ENCODE measurements at regions not wholly inside any gene's neighbourhood (a gene's known extent, or its start where the extent isn't known, plus 50 kb on each side); places are given as distances from the start of the nearest gene placed in this dataset.

DNA sequence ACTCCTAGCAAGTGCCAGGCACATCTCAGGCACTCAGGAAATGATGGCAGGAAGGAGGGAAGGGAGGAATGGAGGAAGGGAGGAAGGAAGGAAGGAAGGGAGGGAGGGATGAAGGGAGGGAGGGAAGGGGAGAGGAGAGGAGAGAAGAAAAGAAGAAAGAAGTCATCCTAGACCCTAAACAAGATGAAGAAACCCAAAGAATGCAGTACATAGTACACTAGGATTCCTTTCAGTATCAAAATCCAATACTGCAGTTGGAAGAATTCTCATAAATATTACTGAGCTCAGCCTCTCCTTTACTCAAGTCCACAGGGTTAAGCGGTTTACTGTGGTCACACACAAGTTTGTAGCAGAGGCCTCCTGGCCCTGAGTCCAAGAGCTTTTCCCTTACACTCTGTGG, 155.7 kb upstream of the ETAA1 start:
- no peak for DNase-seq (ENCODE audit: low spot score)

DNA sequence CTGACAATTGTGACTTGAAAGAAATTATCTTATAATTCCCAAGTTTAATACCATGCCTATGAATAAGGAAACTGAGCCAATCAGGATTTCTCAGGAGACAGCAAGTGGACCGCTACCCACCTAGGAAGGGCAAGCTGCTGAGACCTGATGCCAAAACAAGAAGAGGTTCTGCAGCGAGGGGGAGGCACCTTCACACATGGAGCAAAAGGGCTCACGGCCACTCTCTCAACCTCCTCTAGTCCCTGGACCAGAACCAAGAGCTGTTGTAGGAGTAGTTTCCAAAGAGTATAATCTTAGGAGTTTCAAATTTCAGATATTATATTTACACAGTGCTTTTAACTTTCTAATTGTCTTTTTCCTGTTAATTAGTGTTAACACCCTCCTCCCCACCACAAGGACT, 154.7 kb upstream of the ETAA1 start:
- no peak for DNase-seq (ENCODE audit: low spot score)

DNA sequence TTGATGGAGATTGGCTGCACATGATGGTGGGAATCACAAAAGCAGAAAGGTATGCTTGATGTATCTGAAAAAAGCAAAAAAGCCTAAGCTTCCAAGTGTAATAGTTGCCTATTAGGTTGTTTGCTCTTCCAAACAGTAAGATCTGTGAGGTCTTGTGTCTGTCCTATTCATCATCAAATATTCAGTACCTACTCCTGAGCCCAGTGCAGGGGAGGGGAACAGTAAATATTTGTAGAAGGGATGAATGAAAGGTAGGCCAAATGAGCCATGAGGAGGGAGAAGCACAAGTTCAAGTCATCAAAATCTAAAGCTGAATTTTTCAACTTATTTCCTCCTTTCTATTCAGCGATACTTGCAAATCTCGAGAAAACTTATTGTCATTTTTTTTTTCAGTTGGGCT, 153.2 kb upstream of the ETAA1 start:
- no peak for DNase-seq (ENCODE audit: low spot score)

DNA sequence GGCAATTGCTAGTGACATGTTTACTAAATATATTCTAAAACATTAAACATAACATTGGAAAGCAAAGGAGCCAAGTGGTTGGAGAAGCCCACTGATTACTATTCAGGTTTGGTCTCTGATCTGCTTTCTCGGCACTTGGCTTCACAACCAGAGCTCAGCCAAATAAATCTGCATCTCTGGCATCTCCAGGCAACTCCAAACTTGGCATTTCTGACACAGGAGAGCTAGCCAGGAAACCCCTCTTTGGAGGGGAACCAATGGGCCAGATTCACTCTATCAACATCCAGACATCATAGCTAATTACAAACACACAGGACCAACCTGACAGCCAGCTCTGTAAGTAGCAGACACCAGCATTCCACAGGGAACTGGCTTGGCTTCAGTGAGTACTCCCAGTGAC, 150.3 kb upstream of the ETAA1 start:
- DNase-seq (ENCODE audit: low spot score) = no peak

DNA sequence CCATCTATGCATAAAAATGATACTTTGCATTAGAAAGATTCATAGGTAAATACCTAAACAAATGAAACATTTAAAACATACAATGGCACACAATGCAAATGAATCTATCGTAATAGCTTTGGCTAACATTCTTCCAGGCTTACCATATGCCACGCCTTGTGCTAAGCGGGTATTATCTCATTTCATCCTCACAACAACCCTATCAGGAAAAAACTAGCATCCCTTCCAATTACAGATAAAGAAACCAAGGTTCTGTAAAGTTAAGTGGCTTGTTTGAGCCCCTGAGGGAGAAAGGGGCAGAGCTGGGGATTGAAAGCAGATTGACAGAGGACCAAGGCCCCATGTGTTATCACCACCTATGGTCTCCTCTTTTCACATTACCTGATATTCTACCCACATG, 145.4 kb upstream of the ETAA1 start:
- DNase-seq (ENCODE audit: low spot score) = no peak

DNA sequence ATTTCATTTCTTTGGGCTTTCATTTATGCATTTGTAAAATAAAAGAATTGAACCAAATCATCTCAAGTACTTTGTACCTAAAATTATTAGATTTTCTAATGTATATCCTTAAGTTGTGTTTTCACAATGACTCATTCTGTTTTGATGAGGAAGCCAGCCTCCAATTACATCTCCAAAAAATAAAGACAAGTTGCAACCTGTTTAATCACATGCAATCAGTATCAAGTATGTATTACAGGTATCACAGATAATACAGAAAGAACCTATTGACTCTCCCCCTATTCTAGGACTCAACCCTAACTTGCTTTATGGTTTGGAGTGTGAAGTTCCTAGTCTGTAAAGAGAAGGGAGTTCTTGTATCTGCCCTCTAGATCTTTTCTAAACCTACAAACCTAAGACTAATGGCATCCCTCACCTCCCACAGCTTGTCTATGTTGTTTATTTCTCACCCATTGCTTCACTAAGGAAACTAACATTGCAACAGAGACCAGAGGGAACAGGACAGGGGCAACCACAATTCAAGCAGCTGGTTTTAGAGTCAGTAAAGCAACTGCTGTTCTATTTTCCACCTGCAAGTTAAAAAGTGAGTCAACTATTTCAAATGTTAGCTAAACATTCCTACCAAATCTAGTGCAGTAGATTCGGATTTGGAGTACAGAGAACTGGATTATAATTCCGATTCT, 141.1 kb upstream of the ETAA1 start:
- DNase-seq (ENCODE audit: low spot score) = no peak

DNA sequence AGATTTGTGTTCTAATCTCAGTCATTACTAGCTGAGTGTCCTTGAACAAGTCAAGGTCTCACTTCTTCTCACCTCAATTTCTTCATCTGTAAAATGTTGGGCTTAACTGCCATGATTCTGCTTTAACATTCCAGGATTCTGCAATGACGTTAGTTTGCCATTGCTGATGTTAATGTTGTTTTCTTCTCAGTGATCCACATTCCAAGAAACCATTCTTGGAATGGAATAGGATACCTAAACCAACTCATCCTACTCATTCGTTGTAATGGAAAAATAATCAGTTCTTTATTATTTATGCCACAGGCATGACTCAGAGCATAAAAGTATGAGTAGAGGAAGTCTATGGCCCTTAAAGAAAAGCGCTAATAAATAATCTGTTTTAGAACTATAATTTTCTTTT, 140.2 kb upstream of the ETAA1 start:
- no peak for DNase-seq (ENCODE audit: low spot score)

DNA sequence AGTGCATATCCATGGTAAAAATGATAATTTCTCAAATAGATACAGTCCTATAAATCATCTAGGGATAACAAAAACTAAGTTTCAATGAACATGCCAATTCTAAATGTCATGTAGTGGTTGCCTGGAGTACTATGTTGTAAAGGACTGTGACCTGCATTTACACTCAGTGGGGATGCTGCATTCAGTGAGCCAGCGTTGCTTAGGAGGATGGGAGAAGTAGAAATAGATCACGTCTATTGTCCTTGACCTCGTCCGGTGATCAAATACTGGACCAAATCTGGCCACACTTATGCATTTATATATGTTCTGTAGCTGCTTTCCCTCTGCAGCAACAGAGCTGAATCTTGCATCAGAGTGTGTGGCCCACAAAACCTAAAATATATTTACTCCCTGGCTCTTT, 139.0 kb upstream of the ETAA1 start:
- no peak for DNase-seq (ENCODE audit: low spot score)

DNA sequence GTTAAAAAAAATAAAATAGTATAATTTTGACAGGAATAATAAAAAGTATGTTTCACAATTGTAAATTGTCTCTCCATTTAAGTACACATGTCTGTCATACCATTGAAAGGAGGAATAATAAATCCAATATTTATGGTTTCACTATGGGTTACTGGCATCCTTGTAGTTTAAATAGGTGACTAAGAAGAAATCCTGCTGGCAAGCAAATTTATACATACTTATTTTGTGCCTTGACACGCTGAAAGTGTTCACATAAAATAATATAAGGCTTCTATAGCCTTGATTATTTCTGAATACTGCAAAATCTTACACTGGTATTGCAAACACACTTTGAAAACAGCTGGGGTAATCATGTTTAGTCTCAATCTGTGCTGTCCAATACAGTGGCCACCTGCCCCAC, 138.3 kb upstream of the ETAA1 start:
- DNase-seq (ENCODE audit: low spot score) = no peak

DNA sequence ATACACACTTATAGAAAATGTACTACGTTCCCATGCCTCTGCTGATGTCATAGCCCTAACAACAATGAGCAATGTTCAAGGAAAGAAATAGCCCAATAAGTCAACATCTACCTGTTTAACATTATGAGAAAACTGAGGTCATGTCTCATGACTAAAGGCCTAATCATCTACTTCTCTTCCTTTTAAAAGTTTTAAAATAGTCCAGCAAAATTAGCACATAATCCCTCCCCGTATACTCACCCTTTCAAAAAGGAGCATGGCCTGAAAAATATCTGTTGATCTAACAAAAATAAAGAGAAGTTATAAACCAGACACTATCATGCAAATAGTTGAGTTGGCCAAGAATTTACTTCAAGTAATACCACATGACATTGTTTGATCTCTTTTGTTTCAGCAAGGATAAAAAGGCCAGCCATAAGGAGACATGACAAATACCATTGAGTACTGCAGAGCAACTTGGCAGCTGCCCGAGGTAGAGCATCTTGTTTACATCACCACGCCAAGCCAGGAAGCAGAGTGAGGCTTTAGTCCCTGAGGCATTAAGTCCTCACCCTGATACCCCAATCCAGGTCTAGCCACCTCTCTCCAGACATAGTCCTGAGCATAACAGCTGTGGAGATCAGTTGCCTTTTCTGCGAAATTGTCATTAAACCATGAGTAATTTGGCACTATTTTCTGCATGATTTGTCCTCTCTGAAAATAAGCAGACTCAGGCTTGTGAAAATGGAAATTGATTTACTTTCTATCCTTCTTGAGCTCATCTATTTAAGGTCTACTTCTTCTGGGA, 137.4 kb upstream of the ETAA1 start:
- DNase-seq (ENCODE audit: low spot score) = no peak

DNA sequence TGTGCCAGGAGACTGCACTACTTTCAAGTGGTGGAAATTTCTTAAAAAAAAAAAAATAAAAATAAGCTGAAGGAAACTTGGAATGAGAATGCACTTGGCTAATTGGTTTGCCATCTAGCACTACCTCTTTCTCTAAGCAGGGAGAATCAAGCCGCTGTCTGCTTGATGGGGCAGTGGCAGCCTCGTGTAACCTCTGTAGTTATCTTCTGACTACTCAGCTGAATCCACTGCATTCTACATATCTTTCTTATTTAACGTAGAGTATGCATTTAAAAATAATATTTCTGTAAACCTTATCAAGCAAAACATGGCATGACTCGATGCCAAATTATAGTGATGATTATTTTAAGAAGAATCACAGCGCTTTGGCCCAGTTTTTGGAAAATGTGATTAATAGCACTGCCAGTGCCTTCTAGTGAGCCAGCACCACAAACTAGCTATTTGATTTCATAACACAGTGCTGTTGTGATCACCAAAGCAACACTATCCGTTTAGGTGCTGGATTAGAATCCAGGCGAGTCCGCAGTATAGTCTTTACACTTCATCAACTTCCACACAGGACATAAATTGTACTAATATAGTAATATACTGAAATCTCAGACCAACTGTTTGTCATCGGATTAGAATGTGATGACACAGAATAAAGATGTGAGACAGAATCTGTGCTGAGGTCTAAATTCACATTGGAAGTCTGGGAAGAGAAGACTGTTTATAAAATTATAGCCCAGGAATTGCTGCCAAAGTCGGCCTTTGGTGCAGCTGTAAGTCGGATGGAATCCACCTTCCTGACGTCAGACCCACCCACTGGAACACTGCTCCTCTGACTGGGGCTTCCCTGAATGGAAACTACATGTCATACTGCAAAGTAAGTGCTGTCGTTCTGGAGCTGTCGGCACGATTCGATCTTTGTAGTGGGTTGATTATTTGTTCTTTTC, 136.5 kb upstream of the ETAA1 start:
- no peak for DNase-seq (ENCODE audit: low spot score)

DNA sequence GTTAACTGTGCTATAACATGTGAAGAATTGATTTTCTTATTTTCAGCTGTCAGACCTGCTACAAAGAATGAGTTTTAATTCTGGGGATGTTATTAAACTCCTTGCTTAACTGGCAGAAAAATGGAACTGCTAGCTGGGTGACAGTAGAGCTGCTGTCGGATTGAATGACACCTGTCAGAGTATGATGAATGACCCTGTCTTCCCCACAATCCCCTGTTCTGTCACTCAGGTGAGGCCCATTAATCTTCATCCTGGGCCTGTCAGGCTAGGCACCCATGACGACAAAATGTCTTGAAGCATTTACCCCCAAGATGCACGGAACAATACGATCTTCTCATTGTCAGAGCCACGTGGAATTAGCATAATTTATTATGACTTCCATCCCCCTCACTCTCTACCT, 129.9 kb upstream of the ETAA1 start:
- DNase-seq (ENCODE audit: low spot score) = no peak

DNA sequence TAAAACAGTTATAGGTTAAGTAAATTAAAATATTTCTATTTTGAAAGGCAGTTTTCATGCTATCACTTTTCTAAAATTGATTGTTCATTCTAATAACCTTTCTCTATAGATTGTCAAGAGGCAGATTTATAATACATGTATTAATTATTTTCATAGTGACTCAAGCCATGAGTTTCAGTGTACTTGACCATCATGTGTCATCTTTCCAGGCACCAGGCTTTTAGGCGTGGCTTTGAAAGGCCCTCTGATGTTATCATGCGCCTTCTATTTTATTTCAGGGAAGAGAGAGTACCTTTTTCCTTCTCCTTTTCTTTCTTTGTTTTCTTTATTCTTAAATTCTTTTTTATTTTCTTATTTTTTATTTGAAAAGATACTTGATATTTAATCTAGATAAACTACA, 128.3 kb upstream of the ETAA1 start:
- no peak for DNase-seq (ENCODE audit: low spot score)

DNA sequence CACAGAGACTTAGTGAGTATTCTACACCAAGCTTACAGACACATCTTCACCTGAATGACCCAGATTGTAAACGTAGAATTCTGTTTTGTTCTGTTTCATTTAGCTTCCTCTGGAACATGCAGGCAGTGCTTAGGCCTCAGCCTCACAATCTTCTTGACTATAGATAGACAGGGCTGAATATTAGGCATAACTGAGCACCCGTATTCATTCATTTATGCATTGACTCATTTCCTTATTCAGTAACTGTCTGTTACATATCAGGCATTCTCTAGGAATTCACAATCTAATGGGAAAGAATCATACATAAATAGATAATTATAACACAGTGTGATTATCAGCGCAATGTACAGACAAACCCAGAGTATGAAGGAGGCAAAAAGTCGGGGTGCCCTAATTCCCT, 124.9 kb upstream of the ETAA1 start:
- DNase-seq (ENCODE audit: low spot score) = no peak

DNA sequence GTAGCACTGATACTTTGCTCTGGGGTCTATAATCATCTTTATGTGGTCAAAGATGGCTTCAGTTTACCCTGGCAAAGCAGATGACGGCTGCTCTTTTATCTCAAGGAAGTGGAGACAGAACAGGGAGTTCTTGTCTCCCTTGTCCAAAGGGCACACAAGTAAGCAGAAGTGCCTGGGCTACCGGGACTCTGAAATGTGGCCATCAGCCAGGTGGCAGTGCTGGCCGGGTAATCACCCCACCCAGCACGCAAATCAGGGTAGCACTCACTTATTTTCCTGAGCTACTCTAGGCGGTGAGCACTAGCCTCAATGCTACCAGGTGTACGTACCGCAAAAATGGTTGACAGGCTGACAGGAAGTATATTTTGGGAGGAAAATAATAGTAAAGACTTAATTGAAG, 119.7 kb upstream of the ETAA1 start:
- DNase-seq (ENCODE audit: low spot score) = peak; percentile 3

DNA sequence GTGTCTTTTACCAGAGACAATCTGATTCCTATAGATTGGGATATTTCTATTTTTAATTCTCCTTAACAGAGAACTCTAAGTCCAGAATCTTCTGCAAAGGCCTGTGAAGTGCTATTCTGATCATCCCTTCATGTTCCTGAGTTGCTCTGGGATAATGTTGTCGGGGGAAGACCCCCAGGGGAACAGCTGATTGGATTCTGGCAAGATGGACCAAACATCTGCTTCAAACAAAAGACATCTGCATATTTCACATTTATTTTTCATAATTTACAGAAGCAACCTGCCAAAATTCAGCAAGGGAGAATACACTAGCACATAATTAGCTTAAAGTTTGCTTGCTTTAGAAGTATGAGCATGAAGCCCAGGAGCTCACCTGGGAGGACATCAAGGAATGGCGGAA, 116.0 kb upstream of the ETAA1 start:
- DNase-seq (ENCODE audit: low spot score) = no peak

DNA sequence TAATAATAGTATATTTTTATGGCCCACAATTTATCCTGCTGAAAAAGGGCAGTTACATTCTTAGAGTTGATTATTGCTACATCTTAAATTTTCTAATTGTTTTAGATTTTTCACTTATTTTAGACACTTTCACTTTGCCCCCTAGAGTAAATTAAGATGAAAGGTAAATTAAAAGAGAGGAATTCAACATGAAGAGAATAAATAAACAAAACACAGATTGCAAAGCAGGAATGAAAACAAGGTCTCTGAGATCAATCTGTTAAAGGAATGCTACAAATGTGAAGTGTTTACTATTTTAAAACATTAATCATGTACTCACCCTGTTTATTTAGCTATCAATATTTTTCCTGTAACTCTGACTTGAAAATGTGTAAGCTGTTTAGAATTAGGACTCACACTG, 113.5 kb upstream of the ETAA1 start:
- DNase-seq (ENCODE audit: low spot score) = no peak

DNA sequence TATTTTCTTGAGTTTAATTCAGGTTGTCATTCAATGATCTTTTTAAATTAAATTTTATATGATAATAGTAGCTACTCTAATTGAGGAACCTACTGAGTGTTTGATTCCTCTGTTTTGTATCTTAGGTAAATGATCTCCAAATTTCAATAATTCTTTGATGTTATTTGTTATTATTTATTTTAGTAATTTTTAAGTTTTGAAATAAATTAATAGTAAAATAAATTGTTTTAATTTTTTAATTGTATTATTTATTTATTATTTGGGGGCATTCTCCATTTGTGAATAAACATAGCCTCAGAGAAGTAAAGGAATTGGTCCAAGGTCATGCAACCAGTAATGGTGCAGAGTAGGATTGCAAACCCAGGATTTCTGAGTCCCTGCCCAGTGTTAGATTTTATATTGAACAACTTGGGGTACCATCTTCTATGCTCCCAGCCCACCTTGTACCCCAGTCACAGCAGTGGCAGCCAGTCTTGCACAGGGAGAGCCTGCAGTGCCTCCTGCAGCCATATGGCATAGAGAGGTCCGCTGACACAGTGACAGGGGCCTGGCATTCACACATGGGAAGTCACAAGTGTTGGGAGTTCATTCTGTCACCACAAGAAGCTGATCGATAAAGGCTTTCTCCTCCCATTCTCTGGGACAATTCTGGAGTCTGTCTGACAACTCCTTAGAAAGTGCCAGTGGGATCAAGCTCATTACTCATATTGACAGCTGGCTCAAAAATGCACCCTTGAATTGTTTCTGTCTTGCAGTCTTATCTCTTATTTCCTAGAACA, 110.0 kb upstream of the ETAA1 start:
- no peak for DNase-seq (ENCODE audit: low spot score)

DNA sequence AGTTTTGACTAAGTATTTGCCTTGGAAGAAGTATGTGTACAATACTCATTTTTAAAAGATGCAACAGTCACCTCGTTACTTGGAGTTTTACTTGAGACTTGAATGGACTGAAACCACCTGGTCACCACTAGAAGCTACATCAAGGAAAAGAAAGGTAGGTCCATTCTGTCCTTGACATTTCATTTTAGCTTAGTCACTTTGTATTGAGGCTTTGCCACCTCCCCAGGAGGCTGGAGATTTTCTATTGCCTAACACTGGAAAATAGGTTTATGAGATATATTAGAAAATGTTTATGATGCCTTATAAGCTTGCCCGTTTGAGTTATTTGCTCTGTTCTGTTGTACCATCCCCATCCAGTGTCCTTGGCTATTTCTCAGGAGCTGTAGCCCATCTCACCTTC, 107.9 kb upstream of the ETAA1 start:
- no peak for DNase-seq (ENCODE audit: low spot score)

DNA sequence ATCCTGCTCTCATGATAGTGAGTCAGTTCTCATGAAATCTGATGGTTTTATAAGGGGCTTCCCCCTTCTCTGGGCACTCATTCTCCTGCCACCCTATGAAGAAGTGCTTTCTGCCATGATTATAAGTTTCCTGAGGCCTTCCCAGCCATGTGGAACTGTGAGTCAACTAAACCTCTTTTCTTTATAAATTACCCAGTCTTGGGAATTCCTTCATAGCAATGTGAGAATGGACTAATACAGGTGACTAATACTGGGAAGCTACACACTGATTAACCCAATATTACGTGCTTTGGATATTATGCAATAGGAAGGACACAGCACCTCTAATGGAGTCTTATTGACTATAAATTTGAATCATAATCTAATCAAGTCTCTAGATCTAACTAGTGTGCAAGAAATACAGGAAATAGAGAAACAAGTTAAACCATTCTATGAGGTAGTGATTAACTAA, 107.2 kb upstream of the ETAA1 start:
- no peak for DNase-seq (ENCODE audit: low spot score)

DNA sequence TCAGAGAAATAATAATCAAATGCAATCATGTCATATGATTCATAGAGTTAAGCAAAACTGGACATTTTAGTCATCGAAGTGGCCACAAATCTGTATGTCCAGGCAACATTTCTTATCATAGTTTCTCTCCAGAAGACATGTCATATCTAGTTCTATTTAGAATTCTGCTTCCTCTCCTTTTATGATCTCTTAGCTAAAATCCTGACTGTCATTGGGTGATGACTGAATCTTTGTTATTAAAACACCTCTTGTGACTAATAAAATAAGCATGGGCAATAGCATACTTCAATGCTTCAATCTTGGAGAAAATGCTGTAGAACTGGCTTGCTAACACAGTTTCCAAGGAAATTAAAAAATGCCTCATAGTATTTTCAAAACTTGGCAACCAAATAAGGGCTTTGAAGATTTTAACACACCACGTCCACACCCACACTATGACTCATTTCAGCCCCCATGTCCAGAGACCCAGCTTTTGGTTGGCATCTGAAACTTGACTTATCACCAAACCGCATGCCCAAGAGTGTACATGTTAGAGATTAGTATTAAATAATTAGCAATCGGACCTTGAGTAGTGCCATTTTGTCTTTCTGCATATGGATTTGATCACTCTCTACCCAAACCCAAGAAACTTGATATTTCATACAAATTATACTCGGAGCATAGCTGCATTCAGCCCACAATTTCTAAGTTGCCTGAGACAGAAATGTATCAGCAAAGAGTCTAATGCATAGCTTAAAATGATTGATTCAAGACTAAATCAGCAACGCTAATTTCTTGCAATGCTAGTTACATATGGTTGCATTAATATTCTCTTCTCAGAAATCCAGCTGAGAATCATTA, 106.5 kb upstream of the ETAA1 start:
- no peak for DNase-seq (ENCODE audit: low spot score)
